ENCODE measurements at regions not wholly inside any gene's neighbourhood (a gene's known extent, or its start where the extent isn't known, plus 50 kb on each side); places are given as distances from the start of the nearest gene placed in this dataset.
"Not testable (repeated sequence)": the region's sequence is repeated elsewhere in the genome, so short reads cannot be mapped to it uniquely, and the experiment has no call there.

DNA sequence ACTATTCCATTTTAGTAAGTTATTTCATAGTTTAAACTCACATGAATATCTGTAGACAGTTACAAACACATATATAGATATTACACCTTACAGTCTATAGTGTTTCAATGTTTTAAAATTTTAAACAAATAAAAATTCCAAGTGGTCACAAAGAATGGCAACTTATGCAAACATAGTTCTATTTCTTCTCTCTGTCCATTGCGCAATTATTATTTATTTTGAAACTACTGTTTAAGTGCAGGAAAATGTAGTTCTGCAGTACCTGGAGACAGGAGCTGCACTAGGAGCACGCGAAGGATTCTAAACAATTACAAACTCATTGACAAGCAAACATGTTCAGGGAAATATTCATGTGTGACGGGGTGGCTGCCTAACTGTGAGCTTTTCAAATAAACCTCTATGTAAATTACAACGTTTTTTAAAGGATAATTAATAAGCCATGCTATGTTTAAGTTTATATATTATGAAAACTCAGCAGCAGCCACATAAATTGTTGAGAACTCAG is 312.0 kb upstream of the DUSP10 start:
- DNase-seq (ENCODE audit: low spot score): no peak
- TF ChIP-seq CTCF (IDR thresholded peaks at IDR 0.05; ENCODE audit: poor library complexity): no peak
- no peak for TF ChIP-seq EZH2phosphoT487 (IDR thresholded peaks at IDR 0.05; ENCODE audit: low read depth, severe bottlenecking, unreplicated experiment)
- no peak for TF ChIP-seq EZH2 (IDR thresholded peaks at IDR 0.05; ENCODE audit: borderline replicate concordance)
- H3K27me3 ChIP-seq: no peaks in the 10 kb centered on the region
- no peak overlapping the region for H3K4me2 ChIP-seq
- no peaks in the 10 kb centered on the region for H3K9me3 ChIP-seq (ENCODE audit: low read depth)
- no peak overlapping the region for H3K4me3 ChIP-seq
- H3K27ac ChIP-seq: no peak overlapping the region
- H3K4me1 ChIP-seq (ENCODE audit: insufficient read depth): peaks cover 3% of the 10 kb centered on the region
- H3K9me2 ChIP-seq (replicated peaks; ENCODE audit: insufficient read depth): no peaks in the 10 kb centered on the region
- no peaks in the 10 kb centered on the region for H4K20me1 ChIP-seq (ENCODE audit: insufficient read depth, poor library complexity, severe bottlenecking)
- H3K36me3 ChIP-seq (replicated peaks; ENCODE audit: insufficient read depth, low read depth): no peaks in the 10 kb centered on the region
- H2AFZ ChIP-seq: no peak overlapping the region
- no peaks in the 10 kb centered on the region for H3K79me2 ChIP-seq
- 90% methylated on average over 5 of the region's 5 CpGs for WGBS (ENCODE audit: low lambda C conversion rate, missing lambda C conversion rate)

DNA sequence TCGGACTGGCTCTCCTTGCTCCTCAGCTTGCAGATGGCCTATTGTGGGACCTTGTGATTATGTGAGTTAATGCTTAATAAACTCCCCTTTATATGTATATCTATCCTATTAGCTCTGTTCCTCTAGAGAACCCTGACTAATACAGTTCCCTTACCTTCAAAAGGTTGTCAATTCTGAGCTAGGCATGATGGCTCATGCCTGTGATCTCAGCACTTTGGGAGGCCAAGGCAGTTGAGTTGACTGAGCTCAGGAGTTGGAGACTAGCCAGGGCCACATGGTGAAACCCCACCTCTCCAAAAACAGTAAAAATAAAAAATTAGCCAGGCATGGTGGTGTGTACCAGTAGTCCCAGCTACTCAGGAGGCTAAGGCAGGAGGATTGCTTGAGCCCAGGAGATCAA is 309.4 kb upstream of the DUSP10 start:
- not testable (repeated sequence) for H3K79me2 ChIP-seq; H4K20me1 ChIP-seq (ENCODE audit: insufficient read depth, poor library complexity, severe bottlenecking); H3K4me3 ChIP-seq; H2AFZ ChIP-seq; H3K9me2 ChIP-seq (replicated peaks; ENCODE audit: insufficient read depth); H3K4me2 ChIP-seq; H3K27ac ChIP-seq; H3K9me3 ChIP-seq (ENCODE audit: low read depth); H3K27me3 ChIP-seq; H3K36me3 ChIP-seq (replicated peaks; ENCODE audit: insufficient read depth, low read depth); DNase-seq (ENCODE audit: low spot score)
- peaks cover 14% of the 10 kb centered on the region for H3K4me1 ChIP-seq (ENCODE audit: insufficient read depth)
- WGBS (ENCODE audit: low lambda C conversion rate, missing lambda C conversion rate): 100% methylated on average over 1 of the region's 1 CpG

DNA sequence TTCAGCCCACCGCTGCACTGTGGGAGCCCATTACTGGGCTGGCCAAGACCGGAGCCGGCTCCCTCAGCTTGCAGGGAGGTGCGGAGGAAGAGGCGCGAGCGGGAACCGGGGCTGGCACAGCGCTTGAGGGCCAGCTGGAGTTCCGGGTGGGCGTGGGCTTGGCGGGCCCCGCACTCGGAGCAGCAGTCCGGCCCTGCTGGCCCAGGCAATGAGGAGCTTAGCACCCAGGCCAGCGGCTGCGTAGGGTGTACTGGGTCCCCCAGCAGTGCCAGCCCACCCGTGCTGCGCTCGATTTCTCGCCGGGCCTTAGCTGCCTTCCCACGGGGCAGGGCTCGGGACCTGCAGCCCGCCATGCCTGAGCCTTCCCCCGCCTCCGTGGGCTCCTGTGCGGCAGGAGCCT is 307.8 kb upstream of the DUSP10 start:
- H3K79me2 ChIP-seq; H2AFZ ChIP-seq; H3K27me3 ChIP-seq; H3K4me3 ChIP-seq; H3K27ac ChIP-seq; H4K20me1 ChIP-seq (ENCODE audit: insufficient read depth, poor library complexity, severe bottlenecking); H3K9me2 ChIP-seq (replicated peaks; ENCODE audit: insufficient read depth); H3K4me2 ChIP-seq; H3K36me3 ChIP-seq (replicated peaks; ENCODE audit: insufficient read depth, low read depth); H3K9me3 ChIP-seq (ENCODE audit: low read depth); DNase-seq (ENCODE audit: low spot score): not testable (repeated sequence)
- peaks cover 14% of the 10 kb centered on the region for H3K4me1 ChIP-seq (ENCODE audit: insufficient read depth)
- WGBS (ENCODE audit: low lambda C conversion rate, missing lambda C conversion rate): 93% methylated on average over 25 of the region's 28 CpGs

DNA sequence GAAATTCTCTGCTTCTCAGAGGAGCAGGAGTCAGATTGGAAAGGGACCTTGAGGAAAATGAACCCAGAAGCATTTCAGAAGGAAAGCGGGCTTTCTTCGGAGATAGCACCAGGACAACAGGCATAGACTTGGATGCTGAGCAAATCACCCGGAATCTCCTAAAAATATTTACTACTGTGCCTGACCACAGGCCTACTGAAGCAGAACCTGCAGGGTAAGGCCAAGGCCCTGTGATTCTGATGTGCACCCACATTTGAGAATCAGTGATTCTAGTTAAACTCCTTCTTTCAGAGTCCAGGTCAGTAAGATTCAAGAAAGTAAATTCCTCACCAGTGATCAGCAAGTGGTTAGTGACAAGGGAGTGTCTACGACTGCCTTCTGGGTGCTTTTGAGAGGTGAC is 307.3 kb upstream of the DUSP10 start:
- Histone ChIP-seq H3K27ac (no peak overlapping the region), H2AFZ (no peak overlapping the region)

More for the DNA sequence above, 307.3 kb upstream of the DUSP10 start:
- no peak for TF ChIP-seq EZH2phosphoT487 (IDR thresholded peaks at IDR 0.05; ENCODE audit: low read depth, severe bottlenecking, unreplicated experiment)
- no peak for TF ChIP-seq EZH2 (IDR thresholded peaks at IDR 0.05; ENCODE audit: borderline replicate concordance)
- no peak for TF ChIP-seq CTCF (IDR thresholded peaks at IDR 0.05; ENCODE audit: poor library complexity)
- no peaks in the 10 kb centered on the region for H4K20me1 ChIP-seq (ENCODE audit: insufficient read depth, poor library complexity, severe bottlenecking)
- H3K4me3 ChIP-seq: no peak overlapping the region
- no peaks in the 10 kb centered on the region for H3K9me2 ChIP-seq (replicated peaks; ENCODE audit: insufficient read depth)
- H3K79me2 ChIP-seq: no peaks in the 10 kb centered on the region
- peaks cover 14% of the 10 kb centered on the region for H3K4me1 ChIP-seq (ENCODE audit: insufficient read depth)
- no peak overlapping the region for H3K4me2 ChIP-seq
- WGBS (ENCODE audit: low lambda C conversion rate, missing lambda C conversion rate): 81% methylated on average over 4 of the region's 4 CpGs
- DNase-seq (ENCODE audit: low spot score): no peak
- no peaks in the 10 kb centered on the region for H3K36me3 ChIP-seq (replicated peaks; ENCODE audit: insufficient read depth, low read depth)
- no peaks in the 10 kb centered on the region for H3K9me3 ChIP-seq (ENCODE audit: low read depth)
- no peaks in the 10 kb centered on the region for H3K27me3 ChIP-seq

Measured in hepatocyte (in vitro differentiated cells).